ENCODE measurements at regions not wholly inside any gene's neighbourhood (a gene's known extent, or its start where the extent isn't known, plus 50 kb on each side); places are given as distances from the start of the nearest gene placed in this dataset.

DNA sequence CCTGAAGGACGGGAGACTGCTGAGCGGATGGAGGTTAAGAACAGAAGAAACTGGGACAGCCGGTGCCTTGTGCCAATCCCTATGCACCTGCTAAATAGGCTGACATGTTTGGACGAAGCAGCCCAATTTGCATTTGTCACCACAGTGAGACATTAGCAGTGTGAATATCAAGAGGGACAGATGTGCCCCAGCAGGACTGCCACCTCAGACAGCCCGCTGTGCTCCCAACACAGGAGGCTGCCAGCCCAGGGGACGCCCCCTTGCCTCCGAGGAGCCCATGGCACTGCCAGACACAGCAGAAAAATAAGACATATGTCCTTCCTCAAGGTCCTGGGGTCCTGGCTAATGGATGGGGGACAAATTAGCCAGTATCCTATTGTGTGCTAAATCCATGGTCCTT lies 306.7 kb upstream of the POU3F3 start:
- TF ChIP-seq CTCF (IDR thresholded peaks at IDR 0.05) (no peak), POLR2A (IDR thresholded peaks at IDR 0.05) (no peak)
